IMR-90 (cell line): ENCODE measurements at regions not wholly inside any gene's neighbourhood (a gene's known extent, or its start where the extent isn't known, plus 50 kb on each side); places are given as distances from the start of the nearest gene placed in this dataset.

Experiments
- ATAC-seq: fragments of 200-7000 bp; cut with Tn5 transposase; 2 replicates; pipeline ENCODE4 v1.9.1; 2020; ENCODE audit warnings: low read depth, mild to moderate bottlenecking, moderate library complexity
- BruUV-seq: library from RNA; stranded (reverse); fragments of 400-500 nt; replicated peaks from 2 replicates; lab custom pipeline; 2021; lab: Mats Ljungman, UMichigan
- CTCF ChIA-PET: fragments of 300-600 bp; formaldehyde crosslinking; extraction: SDS; loops from one replicate; lab custom pipeline; 2021; ENCODE audit warnings: antibody characterized with exemption; lab: Yijun Ruan, JAX
- POLR2A ChIA-PET: fragments of 300-600 bp; sonication (Branson Sonifier 250); formaldehyde crosslinking; loops from one replicate; lab custom pipeline; 2022; ENCODE audit warnings: antibody characterized with exemption; ENCODE audit not compliant: unreplicated experiment; lab: Charles Lee
- DNase-seq: peaks from one replicate; pipeline ENCODE4 v3.0.0; 2013
- H2AFZ ChIP-seq: replicated peaks from 2 replicates; pipeline ENCODE3; 2013; ENCODE audit warnings: low read length, mild to moderate bottlenecking; ENCODE audit not compliant: poor library complexity
- H2AK5ac ChIP-seq: 2 replicates; pipeline ENCODE4 v1.6.1; 2013; ENCODE audit warnings: low read depth, low read length, inconsistent platforms
- H2AK9ac ChIP-seq: replicated peaks from 2 replicates; pipeline ENCODE3; 2013; ENCODE audit warnings: mild to moderate bottlenecking, low read depth, low read length, moderate library complexity; ENCODE audit not compliant: poor library complexity
- H2BK120ac ChIP-seq: 2 replicates; pipeline ENCODE4 v1.6.1; 2013; ENCODE audit warnings: low read depth, low read length, inconsistent platforms
- H2BK15ac ChIP-seq: 3 replicates; pipeline ENCODE4 v1.6.1; 2013; ENCODE audit warnings: low read depth, low read length, inconsistent platforms
- H2BK20ac ChIP-seq: 2 replicates; pipeline ENCODE4 v1.6.1; 2013; ENCODE audit warnings: low read depth, mild to moderate bottlenecking, inconsistent platforms, low read length, moderate library complexity
- H2BK5ac ChIP-seq: 2 replicates; pipeline ENCODE4 v1.6.1; 2013; ENCODE audit warnings: mild to moderate bottlenecking, low read depth, low read length, inconsistent platforms; ENCODE audit not compliant: poor library complexity, severe bottlenecking
- H3K14ac ChIP-seq: replicated peaks from 2 replicates; pipeline ENCODE4 v1.6.1; 2013; ENCODE audit warnings: low read depth, low read length, inconsistent platforms
- H3K18ac ChIP-seq: 2 replicates; pipeline ENCODE4 v1.6.1; 2013; ENCODE audit warnings: low read depth, low read length, control low read depth
- H3K23ac ChIP-seq: 2 replicates; pipeline ENCODE4 v1.6.1; 2013; ENCODE audit warnings: low read depth, low read length, inconsistent platforms
- H3K27ac ChIP-seq: 2 replicates; pipeline ENCODE4 v1.5.1; 2013; ENCODE audit warnings: mild to moderate bottlenecking, control low read depth, low read length; ENCODE audit not compliant: insufficient read depth
- H3K27me3 ChIP-seq: 2 replicates; pipeline ENCODE4 v1.6.1; 2013; ENCODE audit warnings: low read length; ENCODE audit not compliant: control insufficient read depth, insufficient read depth
- H3K36me3 ChIP-seq: 2 replicates; pipeline ENCODE4 v1.6.1; 2013; ENCODE audit warnings: low read length, mixed read lengths; ENCODE audit not compliant: control insufficient read depth, insufficient read depth
- H3K4ac ChIP-seq: 2 replicates; pipeline ENCODE4 v1.6.1; 2013; ENCODE audit warnings: low read depth, low read length, inconsistent platforms
- H3K4me1 ChIP-seq: 2 replicates; pipeline ENCODE4 v1.6.1; 2013; ENCODE audit warnings: low read length, mixed read lengths; ENCODE audit not compliant: control insufficient read depth, insufficient read depth
- H3K4me2 ChIP-seq: 2 replicates; pipeline ENCODE4 v1.6.1; 2013; ENCODE audit warnings: low read depth, mild to moderate bottlenecking, control low read depth, low read length, moderate library complexity
- H3K4me3 ChIP-seq: 2 replicates; pipeline ENCODE4 v1.5.1; 2013; ENCODE audit warnings: low read depth, mild to moderate bottlenecking, control low read depth, low read length, moderate library complexity; ENCODE audit not compliant: insufficient read depth
- H3K56ac ChIP-seq: 2 replicates; pipeline ENCODE4 v1.6.1; 2013; ENCODE audit warnings: low read length, inconsistent platforms; ENCODE audit not compliant: insufficient read depth; ENCODE audit errors: extremely low read depth
- H3K79me1 ChIP-seq, 2 experiments: 2 replicates each; pipeline ENCODE4 v1.6.1; 2013; ENCODE audit warnings: low read length in 2 of 2, inconsistent platforms in 1 of 2, low read depth in 1 of 2
- H3K9ac ChIP-seq: 2 replicates; pipeline ENCODE4 v1.6.1; 2013; ENCODE audit warnings: low read depth, low read length, control low read depth
- H3K9me1 ChIP-seq: 2 replicates; pipeline ENCODE4 v1.6.1; 2013; ENCODE audit warnings: low read length, inconsistent platforms; ENCODE audit not compliant: insufficient read depth
- H3K9me3 ChIP-seq: 2 replicates; pipeline ENCODE4 v1.6.1; 2013; ENCODE audit warnings: low read length; ENCODE audit not compliant: control insufficient read depth, insufficient read depth
- H4K20me1 ChIP-seq: 2 replicates; pipeline ENCODE4 v1.6.1; 2013; ENCODE audit warnings: low read length, inconsistent platforms; ENCODE audit not compliant: insufficient read depth
- H4K5ac ChIP-seq: 2 replicates; pipeline ENCODE4 v1.6.1; 2013; ENCODE audit warnings: mild to moderate bottlenecking, low read depth, low read length, control low read depth
- H4K8ac ChIP-seq, 2 experiments: 2 replicates each; pipeline ENCODE4 v1.6.1; 2013; ENCODE audit warnings: low read depth in 2 of 2, low read length in 2 of 2, control low read depth in 1 of 2, inconsistent platforms in 1 of 2
- H4K91ac ChIP-seq: 2 replicates; pipeline ENCODE4 v1.6.1; 2013; ENCODE audit warnings: low read depth, low read length, inconsistent platforms; ENCODE audit not compliant: insufficient read depth
- BHLHE40 ChIP-seq: fragments of 150-350 bp; IDR thresholded peaks from 2 replicates; pipeline ENCODE4 v1.6.1; 2016; ENCODE audit warnings: mild to moderate bottlenecking, low read depth, low read length
- RAD21 ChIP-seq: IDR thresholded peaks from 2 replicates; pipeline ENCODE4 v1.6.1; 2012; ENCODE audit warnings: low read length, improper control_type of control experiment
- WGBS, 2 experiments: methylation state at CpG; one replicate each; pipeline versions ENCODE4 v1.1.5 to v1.1.7; 2013; ENCODE audit warnings: missing lambda C conversion rate in 2 of 2; ENCODE audit not compliant: insufficient read length in 1 of 2; ENCODE audit errors: extremely low coverage in 2 of 2; 5-methylcytosine and 5-hydroxymethylcytosine counted together
- dilution Hi-C: fragments of 300-500 bp; cut with HindIII; formaldehyde crosslinking; loops from one replicate; pipeline ENCODE4 v1.14.3; 2018; ENCODE audit warnings: low sequenced_read_pairs; ENCODE audit not compliant: unreplicated experiment
- in situ Hi-C: fragments of 300-500 bp; cut with MboI; formaldehyde crosslinking; loops from 3 replicates; pipeline ENCODE4 v1.14.3; 2019; ENCODE audit warnings: low sequenced_read_pairs, inconsistent platforms, mixed read lengths
- intact Hi-C: fragments of 100-400 bp; cut with micrococcal nuclease; formaldehyde crosslinking; loops from 2 replicates; pipeline ENCODE4 v1.10.0; 2022
- TF ChIP-seq, protein P1 (sequence below): fragments of 150-350 bp; IDR thresholded peaks from 2 replicates; pipeline ENCODE4 v1.6.1; 2017; ENCODE audit warnings: mild to moderate bottlenecking, antibody characterized with exemption, low read length, low read depth

DNA sequence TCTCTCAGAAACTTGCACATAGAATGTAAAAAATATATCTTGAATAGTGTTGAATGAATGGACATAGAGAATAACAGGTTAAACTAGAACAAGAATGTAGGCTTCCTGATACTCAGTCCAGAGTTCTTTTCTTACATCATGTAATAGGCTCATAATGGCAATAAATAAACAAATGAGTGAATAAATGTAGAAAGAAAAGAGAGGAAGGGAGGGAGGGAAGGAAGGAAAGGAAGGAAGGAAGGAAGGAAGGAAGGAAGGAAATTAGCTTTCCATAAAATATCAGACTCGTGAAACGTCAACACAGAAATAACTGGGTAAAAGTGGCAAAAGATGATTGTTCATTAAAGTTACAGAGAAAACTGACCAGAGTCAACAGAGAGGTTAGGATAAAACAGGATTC lies 2001.0 kb downstream of the LRRC4C start:
- Histone ChIP-seq H2BK120ac (no peak overlapping the region), H4K8ac (no peak overlapping the region), H3K27ac (no peak overlapping the region), H3K14ac (no peak overlapping the region), H4K5ac (no peak overlapping the region), H3K27me3 (no peaks in the 10 kb centered on the region), H2AFZ (no peak overlapping the region), H2AK5ac (no peak overlapping the region), H3K4me3 (no peak overlapping the region), H4K91ac (no peak overlapping the region), H3K4ac (no peak overlapping the region), H2AK9ac (no peak overlapping the region), H2BK15ac (no peak overlapping the region), H3K79me1 (no peaks in the 10 kb centered on the region), H3K4me1 (no peaks in the 10 kb centered on the region), H3K56ac (no peak overlapping the region), H3K9ac (no peak overlapping the region), H3K9me1 (no peaks in the 10 kb centered on the region), H3K36me3 (no peaks in the 10 kb centered on the region), H3K9me3 (no peaks in the 10 kb centered on the region), H2BK5ac (no peak overlapping the region), H3K4me2 (no peak overlapping the region), H4K20me1 (no peaks in the 10 kb centered on the region), H3K18ac (no peak overlapping the region), H3K23ac (no peak overlapping the region), H2BK20ac (no peak overlapping the region)
- POLR2A ChIA-PET, result no interaction called here
- intact Hi-C loops, result no loop called here
- DNase-seq (no peak), ATAC-seq (no peak)
- no TSS peak for BruUV-seq
- in situ Hi-C loops, result no loop called here
- no CpG with 5 or more reads among the region's 2 CpGs for WGBS, 2 experiments
- CTCF ChIA-PET, result no interaction called here
- dilution Hi-C loops, result no loop called here
- TF ChIP-seq BHLHE40, result no peak
- TF ChIP-seq RAD21, result no peak
- TF ChIP-seq, protein P1, sequence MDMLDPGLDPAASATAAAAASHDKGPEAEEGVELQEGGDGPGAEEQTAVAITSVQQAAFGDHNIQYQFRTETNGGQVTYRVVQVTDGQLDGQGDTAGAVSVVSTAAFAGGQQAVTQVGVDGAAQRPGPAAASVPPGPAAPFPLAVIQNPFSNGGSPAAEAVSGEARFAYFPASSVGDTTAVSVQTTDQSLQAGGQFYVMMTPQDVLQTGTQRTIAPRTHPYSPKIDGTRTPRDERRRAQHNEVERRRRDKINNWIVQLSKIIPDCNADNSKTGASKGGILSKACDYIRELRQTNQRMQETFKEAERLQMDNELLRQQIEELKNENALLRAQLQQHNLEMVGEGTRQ, result no peak
